ENCODE measurements at regions not wholly inside any gene's neighbourhood (a gene's known extent, or its start where the extent isn't known, plus 50 kb on each side); places are given as distances from the start of the nearest gene placed in this dataset.

- no peak for DNase-seq (ENCODE audit: low spot score)
Measured at GRCh38 chr3:153963012-153963411, 158.2 kb upstream of the ARHGEF26 start.

GRCh38 chr3:153967260-153967659 is 153.9 kb upstream of the ARHGEF26 start:
- DNase-seq (ENCODE audit: low spot score) = no peak

DNA sequence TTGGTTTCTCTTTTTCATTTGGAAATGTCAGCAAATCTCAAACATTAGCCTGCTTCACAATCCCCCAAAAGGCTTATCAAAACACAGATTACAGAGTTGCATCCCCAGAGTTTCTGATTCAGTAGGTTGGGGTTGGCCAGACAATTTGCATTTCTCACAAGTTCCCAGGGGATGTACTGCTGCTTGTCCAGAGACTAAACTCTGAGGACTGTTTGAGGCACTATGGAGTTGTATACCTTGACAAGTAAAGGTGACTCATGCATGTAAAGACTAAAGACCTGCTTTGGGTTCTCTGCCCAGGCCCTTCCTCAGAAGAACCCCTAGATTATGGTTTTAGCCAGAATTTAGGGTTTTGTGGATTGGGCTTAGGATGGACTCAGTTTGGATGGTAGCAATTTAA is 151.1 kb upstream of the ARHGEF26 start:
- no peak for DNase-seq (ENCODE audit: low spot score)

GRCh38 chr3:153970741-153971347 is 150.3 kb upstream of the ARHGEF26 start:
- peak; percentile 47 for DNase-seq (ENCODE audit: low spot score)

GRCh38 chr3:153972862-153973261 is 148.3 kb upstream of the ARHGEF26 start:
- no peak for DNase-seq (ENCODE audit: low spot score)

- no peak for DNase-seq (ENCODE audit: low spot score)
Measured at GRCh38 chr3:153973722-153974265, 147.4 kb upstream of the ARHGEF26 start.

DNA sequence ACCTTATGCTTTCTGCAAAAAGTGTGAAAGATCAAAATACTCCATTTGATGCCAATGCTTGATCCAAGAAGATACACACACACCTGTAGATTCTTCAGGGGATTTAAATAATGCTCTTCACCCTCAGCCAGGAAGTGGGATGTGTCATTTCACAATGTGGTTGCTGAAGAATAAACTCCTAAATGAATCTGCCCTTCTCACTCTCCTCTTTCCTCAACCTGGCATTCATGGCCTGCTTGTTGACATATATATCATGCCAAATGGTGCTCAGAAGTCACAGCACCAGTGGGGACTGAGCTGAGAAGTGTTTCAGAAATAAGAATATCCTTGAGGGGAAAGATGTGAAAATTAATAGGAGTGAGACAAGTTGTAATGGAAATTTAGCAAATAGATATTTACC is 146.6 kb upstream of the ARHGEF26 start:
- no peak for DNase-seq (ENCODE audit: low spot score)

DNA sequence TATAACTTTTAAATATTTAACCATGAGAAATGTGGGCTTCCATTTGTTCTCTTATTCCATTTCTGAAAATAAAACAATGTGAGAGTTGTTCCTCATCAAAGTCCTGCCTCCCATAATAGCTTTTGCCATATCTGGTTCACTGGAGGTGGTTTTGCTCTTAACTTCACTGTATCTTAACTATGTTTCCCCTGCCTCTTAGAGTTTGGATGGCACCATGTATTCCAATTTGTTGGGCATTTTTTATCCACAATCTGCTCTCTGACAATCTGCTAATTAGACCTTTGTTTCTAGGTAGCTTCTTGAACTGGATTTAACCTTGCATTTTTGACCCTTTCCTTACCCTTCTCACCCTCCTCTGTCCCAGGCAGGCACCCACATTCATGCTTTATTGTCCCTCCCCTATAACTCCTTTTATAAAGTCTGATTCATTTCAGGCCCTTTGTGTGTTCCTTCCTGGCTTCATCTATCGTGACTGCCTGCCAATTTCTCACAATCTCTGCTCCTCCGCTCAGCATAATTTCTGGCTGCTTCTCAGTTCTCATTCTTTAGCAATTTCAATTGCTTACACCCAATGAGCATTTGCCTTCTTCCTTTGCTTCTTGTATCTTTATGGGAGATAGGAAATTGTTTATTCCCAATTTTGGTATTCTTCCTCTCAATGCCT is 144.2 kb upstream of the ARHGEF26 start:
- no peak for DNase-seq (ENCODE audit: low spot score)

DNA sequence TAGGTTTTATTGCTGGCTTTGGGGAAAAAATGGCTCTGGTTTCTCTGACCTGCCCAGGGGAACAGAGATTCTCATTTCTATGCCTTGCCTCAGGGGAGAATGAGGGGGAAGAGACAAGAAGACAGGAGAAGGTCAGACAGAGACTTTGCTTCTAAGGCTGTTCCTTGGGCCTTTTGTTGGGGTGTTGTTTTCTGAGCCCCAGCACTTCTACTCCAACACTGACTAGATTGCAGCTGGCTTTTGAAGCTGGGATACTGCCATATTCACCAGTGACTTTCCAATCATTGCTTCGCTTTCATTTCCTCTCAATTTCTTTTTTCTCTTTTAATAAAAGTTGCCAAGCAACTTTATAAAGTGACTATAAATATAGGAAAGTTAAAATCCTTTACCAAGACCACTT is 143.2 kb upstream of the ARHGEF26 start:
- no peak for DNase-seq (ENCODE audit: low spot score)

- DNase-seq (ENCODE audit: low spot score) = no peak
Measured at GRCh38 chr3:153979418-153980251, 141.6 kb upstream of the ARHGEF26 start.

- DNase-seq (ENCODE audit: low spot score) = peak; percentile 37
Measured at GRCh38 chr3:153980252-153980590, 141.0 kb upstream of the ARHGEF26 start.

DNA sequence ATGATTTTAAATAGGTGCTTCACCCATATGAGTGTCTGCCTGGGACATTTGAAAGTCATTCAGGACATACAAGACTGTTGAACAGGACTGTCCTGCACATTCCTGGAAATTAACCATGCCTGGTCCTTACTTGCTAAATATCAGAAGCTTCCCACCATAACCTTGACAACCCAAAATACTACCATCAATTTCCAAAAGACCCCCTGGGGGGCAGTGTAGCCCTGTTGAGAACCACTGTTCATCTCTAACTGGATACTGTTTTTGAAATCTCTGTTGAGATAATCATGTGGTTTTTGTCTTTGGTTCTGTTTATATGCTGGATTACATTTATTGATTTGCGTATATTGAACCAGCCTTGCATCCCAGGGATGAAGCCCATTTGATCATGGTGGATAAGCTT is 123.8 kb upstream of the ARHGEF26 start:
- peak; percentile 38 for DNase-seq (ENCODE audit: low spot score)

- DNase-seq (ENCODE audit: low spot score) = no peak
Measured at GRCh38 chr3:154003649-154004048, 117.5 kb upstream of the ARHGEF26 start.

DNA sequence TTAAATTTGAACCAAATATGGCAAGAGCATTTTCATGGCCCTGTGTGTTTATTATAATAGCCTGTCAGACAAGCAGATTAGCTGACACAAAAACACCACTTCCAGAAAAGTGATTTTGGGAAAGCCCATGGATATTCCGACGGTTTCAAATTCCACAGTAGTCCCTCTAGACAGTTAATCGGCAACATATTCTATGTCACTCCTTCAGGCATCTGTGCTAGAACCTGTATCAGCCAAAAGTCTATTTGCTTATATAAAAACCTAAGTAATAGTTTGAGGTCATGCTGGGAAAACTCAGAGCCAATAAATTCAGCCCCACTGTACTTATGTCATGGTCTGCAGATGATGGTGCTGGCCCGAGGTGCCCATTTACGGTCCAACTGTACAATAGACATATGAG is 110.2 kb upstream of the ARHGEF26 start:
- DNase-seq (ENCODE audit: low spot score) = no peak

DNA sequence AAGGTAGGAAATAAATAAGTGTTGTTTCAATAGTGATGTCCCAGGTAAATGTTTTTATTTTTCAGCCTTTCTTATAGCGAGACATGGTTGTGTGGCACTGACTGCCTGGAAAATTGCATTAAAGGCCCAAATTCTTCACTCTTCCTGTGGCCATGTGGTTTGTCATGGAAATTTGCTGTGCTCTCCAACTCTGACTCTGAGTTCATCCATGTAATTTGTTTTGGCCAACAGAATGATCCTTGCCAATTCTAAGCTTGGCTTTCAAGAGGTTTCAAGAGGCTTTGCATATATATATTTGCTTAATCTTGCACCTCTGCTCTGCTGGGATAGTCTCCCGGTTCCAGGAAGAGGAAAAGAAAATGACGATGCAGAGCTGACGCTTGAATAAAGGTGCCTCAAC is 107.5 kb upstream of the ARHGEF26 start:
- no peak for DNase-seq (ENCODE audit: low spot score)

GRCh38 chr3:154015307-154015706 is 105.9 kb upstream of the ARHGEF26 start:
- DNase-seq (ENCODE audit: low spot score) = no peak

DNA sequence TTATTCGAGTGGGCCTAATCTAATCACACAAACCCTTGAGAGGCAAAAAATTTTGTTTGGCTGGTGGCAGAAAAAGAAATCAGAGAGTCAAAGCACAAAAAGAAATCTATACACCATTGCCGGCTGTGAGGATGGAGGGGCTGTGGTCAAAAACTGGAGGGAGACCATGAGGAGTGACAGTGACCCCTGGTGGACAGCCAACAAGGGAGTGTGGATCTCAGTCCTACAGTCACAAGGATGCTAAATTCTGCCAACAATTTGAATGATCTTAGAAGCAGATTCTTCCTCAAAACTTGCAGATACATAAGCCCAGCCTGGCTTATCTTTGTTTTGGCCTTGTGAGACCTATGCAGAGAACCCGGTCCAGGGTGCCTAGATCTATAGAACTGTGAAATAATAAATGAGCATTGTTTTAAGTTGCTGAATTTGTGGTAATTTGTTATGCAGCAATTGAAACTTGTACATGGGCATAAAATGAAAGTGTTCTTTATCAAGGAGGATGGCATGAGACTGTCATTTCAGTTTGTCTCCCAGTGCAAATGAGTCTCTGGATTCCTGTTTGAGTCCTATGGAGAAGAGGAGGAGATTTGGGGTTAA is 103.0 kb upstream of the ARHGEF26 start:
- peak; percentile 64 for DNase-seq (ENCODE audit: low spot score)

DNA sequence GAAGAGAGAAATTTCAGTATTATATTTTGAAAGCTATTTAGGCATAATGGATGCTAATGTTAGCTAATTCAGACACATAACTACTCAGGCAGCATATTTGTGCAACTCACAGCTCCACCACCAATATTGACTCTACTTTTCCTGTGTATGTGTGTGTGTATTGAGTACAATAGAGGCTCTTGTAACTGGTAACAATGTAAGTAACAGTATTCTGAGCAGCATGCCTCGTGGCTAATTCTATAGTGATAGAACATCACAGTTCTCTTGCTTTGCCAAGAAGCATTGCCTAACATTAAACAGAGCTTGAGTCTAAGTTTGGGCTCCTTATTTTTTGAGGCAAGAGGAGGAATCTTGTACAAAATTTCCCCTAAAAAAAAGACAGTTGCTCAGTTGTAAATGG is 98.6 kb upstream of the ARHGEF26 start:
- no peak for DNase-seq (ENCODE audit: low spot score)

DNA sequence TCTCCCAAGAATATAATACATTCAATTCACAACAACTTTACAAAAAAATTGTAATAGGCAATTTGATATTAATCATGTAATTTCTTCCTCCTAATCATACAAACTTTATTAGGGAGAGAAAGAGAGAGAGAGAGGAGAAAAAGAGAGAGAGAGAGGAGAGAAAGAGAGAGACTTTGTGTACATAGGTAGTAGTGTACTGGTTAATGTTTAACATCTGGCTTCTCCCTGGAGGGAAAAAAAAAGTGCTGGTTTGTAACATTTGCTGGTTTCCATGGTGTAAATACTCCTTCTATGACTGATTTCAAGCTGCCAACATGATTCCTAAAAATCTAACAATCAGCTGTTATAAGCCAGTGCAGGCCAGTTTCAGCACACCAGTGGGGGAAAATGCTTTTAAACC is 98.0 kb upstream of the ARHGEF26 start:
- DNase-seq (ENCODE audit: low spot score) = peak; percentile 68

GRCh38 chr3:154025007-154025406 is 96.2 kb upstream of the ARHGEF26 start:
- DNase-seq (ENCODE audit: low spot score) = no peak

DNA sequence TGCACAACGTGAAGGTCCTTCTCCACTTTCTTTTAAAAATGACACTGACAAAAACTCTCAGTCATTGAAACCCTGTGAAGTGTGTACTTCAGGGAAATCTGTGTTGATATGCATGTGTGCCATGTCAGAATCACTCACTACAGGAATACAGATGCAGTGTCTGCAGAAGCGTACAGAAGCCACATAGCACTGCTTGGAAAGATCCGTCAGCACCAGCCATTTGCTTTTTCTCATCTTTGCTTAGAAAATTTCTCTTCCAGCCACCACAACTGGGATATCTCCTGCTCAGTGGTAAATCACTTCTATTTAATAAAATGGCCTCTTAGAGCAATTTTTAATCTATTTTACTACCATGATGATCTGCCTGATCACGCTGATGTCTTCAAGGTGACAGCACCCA is 91.3 kb upstream of the ARHGEF26 start:
- no peak for DNase-seq (ENCODE audit: low spot score)

DNA sequence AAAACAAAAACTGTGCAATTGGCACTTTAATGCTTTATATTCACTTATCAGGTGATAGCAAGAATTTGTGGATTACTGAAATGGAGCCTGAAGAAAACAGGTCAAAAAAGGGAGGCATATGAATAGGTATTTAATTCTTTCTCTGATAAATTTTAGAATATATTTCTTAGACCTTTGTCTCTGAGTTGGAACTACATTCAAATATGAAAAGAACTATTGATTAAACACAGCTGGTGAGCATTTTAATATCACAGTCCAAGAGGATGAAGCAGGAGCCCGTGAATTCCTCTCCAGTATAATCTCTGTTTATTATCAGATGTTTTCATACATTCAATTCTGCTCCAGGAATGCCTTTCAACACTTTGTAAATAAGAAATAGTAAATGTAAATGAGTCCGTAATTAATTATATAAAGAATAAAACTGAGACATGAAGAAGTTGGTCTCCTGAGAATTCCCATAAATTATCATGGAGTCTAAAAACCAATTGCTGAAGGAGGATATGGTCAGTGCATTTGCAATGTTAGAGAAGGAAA is 86.3 kb upstream of the ARHGEF26 start:
- no peak for DNase-seq (ENCODE audit: low spot score)

Measured in HT-29 (cell line).